A549 (cell line): ENCODE measurements at regions not wholly inside any gene's neighbourhood (a gene's known extent, or its start where the extent isn't known, plus 50 kb on each side); places are given as distances from the start of the nearest gene placed in this dataset.

Source experiments
- ATAC-seq, 2 experiments: fragments of 200-7000 bp in 1 of 2; fragments of >200 bp in 1 of 2; cut with Nextera tagmentation in 1 of 2; cut with Tn5 transposase in 1 of 2; 3 replicates each; pipeline versions ENCODE4 v1.8.0 to v1.9.1; 2018 to 2020; ENCODE audit warnings: mild to moderate bottlenecking in 1 of 2, moderate library complexity in 1 of 2
- CTCF ChIA-PET: fragments of 300-600 bp; sonication (Branson Sonifier 250); formaldehyde crosslinking; extraction: SDS; loops from one replicate; lab custom pipeline; 2021; ENCODE audit warnings: antibody characterized with exemption, inconsistent platforms; lab: Yijun Ruan, JAX
- POLR2A ChIA-PET: fragments of 350-600 bp; formaldehyde crosslinking; extraction: SDS; loops from one replicate; lab custom pipeline; 2021; ENCODE audit warnings: antibody characterized with exemption, inconsistent platforms; lab: Yijun Ruan, JAX
- DNase-seq, 2 experiments: peaks; one replicate each; pipeline versions ENCODE4 v3.0.0 to v3.0.0-alpha.2; 2011 to 2016; ENCODE audit warnings: low read depth in 1 of 2, low spot score in 1 of 2
- FAIRE-seq: peaks from 2 replicates; lab custom pipeline; 2011; peaks lifted over from hg19 to GRCh38; lab: Jason Lieb, UNC
- H3K27ac ChIP-seq, 2 experiments: fragments of >200 bp; sonication (Bioruptor Twin); formaldehyde crosslinking; 3 replicates each; pipeline ENCODE4 v1.5.1; 2016 to 2017
- H3K4me1 ChIP-seq: fragments of >200 bp; sonication (Bioruptor Twin); formaldehyde crosslinking; 3 replicates; pipeline ENCODE4 v1.6.1; 2016
- H3K4me2 ChIP-seq: fragments of >200 bp; sonication (Bioruptor Twin); formaldehyde crosslinking; 3 replicates; pipeline ENCODE4 v1.6.1; 2016
- H3K4me3 ChIP-seq: fragments of >200 bp; sonication (Bioruptor Twin); formaldehyde crosslinking; 3 replicates; pipeline ENCODE4 v1.5.1; 2016
- H3K9me3 ChIP-seq: fragments of >200 bp; sonication (Bioruptor Twin); formaldehyde crosslinking; 3 replicates; pipeline ENCODE4 v1.6.1; 2016
- ATOH8 ChIP-seq: fragments of 250-450 bp; sonication (Bioruptor Pico); IDR thresholded peaks from 2 replicates; pipeline ENCODE4 v1.5.0; 2020; ENCODE audit warnings: low read depth, mild to moderate bottlenecking, moderate library complexity
- CBX2 ChIP-seq: fragments of 200-600 bp; sonication (generic); IDR thresholded peaks from 2 replicates; pipeline ENCODE4 v1.6.1; 2016; ENCODE audit warnings: low read depth, mild to moderate bottlenecking, borderline replicate concordance
- EP300 ChIP-seq, 2 experiments: fragments of >200 bp; sonication (Bioruptor Twin); formaldehyde crosslinking; IDR thresholded peaks; 2 replicates in 1 of 2; 3 replicates in 1 of 2; pipeline ENCODE4 v1.6.1; 2016 to 2017
- FOSL2 ChIP-seq, 2 experiments: fragments of 450-650 bp in 1 of 2; fragments of >200 bp in 1 of 2; sonication (Bioruptor Twin) in 1 of 2; formaldehyde crosslinking; IDR thresholded peaks; 2 replicates each; pipeline versions ENCODE4 v1.5.0 to v1.6.1; 2016 to 2020; ENCODE audit warnings: mild to moderate bottlenecking in 1 of 2, moderate library complexity in 1 of 2
- HEYL ChIP-seq: fragments of 250-450 bp; sonication (Bioruptor Pico); IDR thresholded peaks from 2 replicates; pipeline ENCODE4 v1.8.0; 2021; ENCODE audit warnings: mild to moderate bottlenecking, moderate library complexity
- HOXA7 ChIP-seq: fragments of 250-450 bp; sonication (Bioruptor Pico); IDR thresholded peaks from 2 replicates; pipeline ENCODE4 v1.5.0; 2020; ENCODE audit warnings: mild to moderate bottlenecking, moderate library complexity
- HOXB5 ChIP-seq: fragments of 250-450 bp; sonication (Bioruptor Pico); IDR thresholded peaks from 2 replicates; pipeline ENCODE4 v1.5.0; 2020; ENCODE audit warnings: mild to moderate bottlenecking, moderate library complexity
- JUN ChIP-seq, 2 experiments: fragments of >200 bp; sonication (Bioruptor Twin); formaldehyde crosslinking; IDR thresholded peaks; 2 replicates in 1 of 2; 3 replicates in 1 of 2; pipeline ENCODE4 v1.6.1; 2016 to 2017
- MAFK ChIP-seq: fragments of 450-650 bp; IDR thresholded peaks from 2 replicates; pipeline ENCODE4 v1.6.1; 2014; ENCODE audit not compliant: partially characterized antibody
- MAX ChIP-seq: IDR thresholded peaks from 2 replicates; pipeline ENCODE4 v1.6.1; 2012
- NR3C1 ChIP-seq: fragments of >200 bp; sonication (Bioruptor Twin); formaldehyde crosslinking; IDR thresholded peaks from 3 replicates; pipeline ENCODE4 v1.6.1; 2017
- PHF8 ChIP-seq: fragments of 200-600 bp; sonication (generic); IDR thresholded peaks from 2 replicates; pipeline ENCODE4 v1.6.1; 2016; ENCODE audit warnings: low read depth, mild to moderate bottlenecking, antibody characterized with exemption, moderate library complexity, borderline replicate concordance
- REST ChIP-seq: fragments of 200-600 bp; sonication (generic); IDR thresholded peaks from 2 replicates; pipeline ENCODE4 v1.6.1; 2016; ENCODE audit warnings: antibody characterized with exemption, mild to moderate bottlenecking, moderate library complexity
- RNF2 ChIP-seq: fragments of 200-600 bp; sonication (generic); IDR thresholded peaks from 2 replicates; pipeline ENCODE4 v1.6.1; 2016; ENCODE audit warnings: low read depth, mild to moderate bottlenecking, antibody characterized with exemption, moderate library complexity, borderline replicate concordance
- SMC3 ChIP-seq: fragments of >200 bp; sonication (Bioruptor Twin); formaldehyde crosslinking; IDR thresholded peaks from 3 replicates; pipeline ENCODE4 v1.6.1; 2018; ENCODE audit warnings: inconsistent platforms
- SREBF2 ChIP-seq: fragments of 450-650 bp; IDR thresholded peaks from 2 replicates; pipeline ENCODE4 v1.6.1; 2014; ENCODE audit warnings: mild to moderate bottlenecking, moderate library complexity
- TFCP2L1 ChIP-seq: fragments of 250-450 bp; sonication (Bioruptor Pico); IDR thresholded peaks from 2 replicates; pipeline ENCODE4 v1.5.0; 2021; ENCODE audit warnings: mild to moderate bottlenecking
- TP53 ChIP-seq: fragments of 250-450 bp; sonication (Bioruptor Pico); IDR thresholded peaks from 2 replicates; pipeline ENCODE4 v1.5.0; 2021; ENCODE audit warnings: mild to moderate bottlenecking, moderate library complexity
- ZC3H11A ChIP-seq: fragments of 450-650 bp; IDR thresholded peaks from 2 replicates; pipeline ENCODE4 v1.6.1; 2014; ENCODE audit warnings: antibody characterized with exemption, mild to moderate bottlenecking
- ZFP36 ChIP-seq: fragments of 450-650 bp; IDR thresholded peaks from 2 replicates; pipeline ENCODE4 v1.6.1; 2014; ENCODE audit warnings: borderline replicate concordance; ENCODE audit not compliant: partially characterized antibody
- ZSCAN20 ChIP-seq: fragments of 250-450 bp; sonication (Bioruptor Pico); IDR thresholded peaks from 2 replicates; pipeline ENCODE4 v1.8.0; 2022; ENCODE audit warnings: mild to moderate bottlenecking, moderate library complexity
- WGBS: methylation state at CpG from one replicate; pipeline ENCODE4 v1.1.6; 2017; ENCODE audit errors: missing lambda C conversion rate; 5-methylcytosine and 5-hydroxymethylcytosine counted together

GRCh38 chr5:142479854-142480519, 155.2 kb upstream of the SPRY4 start:
- no peaks in the 10 kb centered on the region for H3K4me1 ChIP-seq
- POLR2A ChIA-PET = no interaction called here
- CTCF ChIA-PET = interaction anchor here (0.6 to 1.5 kb wide), 3 partner anchors 11 to 1631 kb away, joined by 3 to 4 read pairs (median 3); no protein-coding TSS in a partner anchor
- WGBS = 50% methylated on average over 3 of the region's 3 CpGs
- no peak overlapping the region for H3K4me2 ChIP-seq
- H3K27ac ChIP-seq = no peak overlapping the region
- no peak for DNase-seq
- no peak for ATAC-seq
- no peak overlapping the region for H3K4me3 ChIP-seq
- TF ChIP-seq NR3C1 = no peak
- no peak for TF ChIP-seq MAFK
- no peak for TF ChIP-seq MAX
- no peak for TF ChIP-seq CBX2
- TF ChIP-seq FOSL2 (IDR thresholded peaks at IDR 0.05) = no peak
- no peak for TF ChIP-seq FOSL2 (CRISPR knock-in tag; IDR thresholded peaks at IDR 0.05)
- TF ChIP-seq JUN (IDR thresholded peaks at IDR 0.05) = no peak
- TF ChIP-seq HOXB5 (CRISPR knock-in tag) = no peak
- TF ChIP-seq ZC3H11A = no peak
- FAIRE-seq = no peak
- H3K9me3 ChIP-seq = peaks cover 16% of the 10 kb centered on the region

GRCh38 chr5:142479150-142479549, 154.3 kb upstream of the SPRY4 start:
- no peak overlapping the region for H3K4me3 ChIP-seq
- DNase-seq (no peak), FAIRE-seq (no peak), ATAC-seq (no peak)
- POLR2A ChIA-PET = no interaction called here
- no peak overlapping the region for H3K4me2 ChIP-seq
- CTCF ChIA-PET = interaction anchor here (0.6 to 1.5 kb wide), 2 partner anchors 12 to 19 kb away, joined by 3 read pairs; no protein-coding TSS in a partner anchor
- H3K9me3 ChIP-seq = peaks cover 16% of the 10 kb centered on the region
- no peak overlapping the region for H3K27ac ChIP-seq
- H3K4me1 ChIP-seq = no peaks in the 10 kb centered on the region
- TF ChIP-seq HEYL (CRISPR knock-in tag) (no peak), RNF2 (no peak), PHF8 (no peak), HOXA7 (no peak), CBX2 (no peak), REST (no peak), SMC3 (no peak), MAX (no peak), ATOH8 (CRISPR knock-in tag) (no peak), SREBF2 (no peak), TP53 (CRISPR knock-in tag) (no peak), ZC3H11A (no peak), TFCP2L1 (CRISPR knock-in tag) (no peak), EP300 (IDR thresholded peaks at IDR 0.05) (no peak), FOSL2 (IDR thresholded peaks at IDR 0.05) (no peak), FOSL2 (CRISPR knock-in tag; IDR thresholded peaks at IDR 0.05) (no peak), ZSCAN20 (CRISPR knock-in tag) (no peak), ZFP36 (no peak)
- TF ChIP-seq, all 56 proteins: peak for 0
